Endothelial cell of umbilical vein (primary cell): ENCODE measurements at regions not wholly inside any gene's neighbourhood (a gene's known extent, or its start where the extent isn't known, plus 50 kb on each side); places are given as distances from the start of the nearest gene placed in this dataset.

Experiments used
- BruUV-seq: library from RNA; stranded (reverse); fragments of 400-500 nt; replicated peaks from 2 replicates; lab custom pipeline; 2021; lab: Mats Ljungman, UMichigan
- CTCF ChIA-PET: fragments of 300-600, 350-600 bp; sonication (Branson Sonifier 250); formaldehyde crosslinking; loops from one replicate; lab custom pipeline; 2021; ENCODE audit warnings: antibody characterized with exemption, inconsistent platforms; lab: Charles Lee
- POLR2A ChIA-PET: fragments of 300-600, 350-600 bp; sonication (Branson Sonifier 250); formaldehyde crosslinking; loops from one replicate; lab custom pipeline; 2021; ENCODE audit warnings: antibody characterized with exemption, inconsistent platforms; lab: Charles Lee
- DNase-seq: peaks from one replicate; pipeline ENCODE4 v3.0.0-alpha.2; 2011; ENCODE audit warnings: low read depth, low spot score
- FAIRE-seq: peaks from 2 replicates; lab custom pipeline; 2011; peaks lifted over from hg19 to GRCh38; lab: Jason Lieb, UNC
- H2AFZ ChIP-seq: 2 replicates; pipeline ENCODE4 v1.6.0; 2012; ENCODE audit warnings: low read depth, low read length, control low read depth, inconsistent platforms
- H3K27ac ChIP-seq: 2 replicates; pipeline ENCODE4 v1.5.1; 2011; ENCODE audit warnings: low read depth, mild to moderate bottlenecking, control low read depth, low read length, moderate library complexity; ENCODE audit not compliant: insufficient read depth
- H3K27me3 ChIP-seq, 2 experiments: 2 replicates each; pipeline versions ENCODE4 v1.6.0 to v1.6.1; 2011; ENCODE audit warnings: low read length in 2 of 2, mixed read lengths in 1 of 2; ENCODE audit not compliant: control insufficient read depth in 2 of 2, insufficient read depth in 2 of 2
- H3K36me3 ChIP-seq, 2 experiments: 2 replicates in 1 of 2; 3 replicates in 1 of 2; pipeline ENCODE4 v1.5.1; 2011; ENCODE audit warnings: low read length in 2 of 2, mild to moderate bottlenecking in 1 of 2, moderate library complexity in 1 of 2; ENCODE audit not compliant: control insufficient read depth in 2 of 2, insufficient read depth in 2 of 2; ENCODE audit errors: extremely low read depth in 1 of 2
- H3K4me1 ChIP-seq: 3 replicates; pipeline ENCODE4 v1.5.1; 2011; ENCODE audit warnings: mild to moderate bottlenecking, low read length; ENCODE audit not compliant: control insufficient read depth, insufficient read depth; ENCODE audit errors: extremely low read depth
- H3K4me2 ChIP-seq: 2 replicates; pipeline ENCODE4 v1.6.1; 2011; ENCODE audit warnings: low read length, control low read depth, mixed read lengths; ENCODE audit not compliant: insufficient read depth
- H3K4me3 ChIP-seq, 3 experiments: fragments of 200-600 bp in 1 of 3; sonication (generic), shearing (Covaris generic) in 1 of 3; replicated peaks in 1 of 3; 2 replicates each; pipeline ENCODE4 v1.5.1; 2011 to 2016; ENCODE audit warnings: control low read depth in 3 of 3, low read length in 3 of 3, mild to moderate bottlenecking in 2 of 3, inconsistent platforms in 1 of 3, low read depth in 1 of 3, moderate library complexity in 1 of 3; ENCODE audit not compliant: insufficient read depth in 1 of 3
- H3K79me2 ChIP-seq: 2 replicates; pipeline ENCODE4 v1.6.0; 2012; ENCODE audit warnings: low read length, inconsistent platforms; ENCODE audit not compliant: control insufficient read depth, insufficient read depth
- H3K9ac ChIP-seq: replicated peaks from 2 replicates; pipeline ENCODE3; 2011; ENCODE audit warnings: low read length, control low read depth; ENCODE audit not compliant: insufficient read depth; ENCODE audit errors: extremely low read depth
- H3K9me1 ChIP-seq: replicated peaks from 3 replicates; pipeline ENCODE4 v1.6.0; 2011; ENCODE audit warnings: mild to moderate bottlenecking, low read length; ENCODE audit not compliant: control insufficient read depth, insufficient read depth; ENCODE audit errors: extremely low read depth
- H3K9me3 ChIP-seq: replicated peaks from 2 replicates; pipeline ENCODE4 v1.5.1; 2012; ENCODE audit warnings: low read length, inconsistent platforms; ENCODE audit not compliant: control insufficient read depth, insufficient read depth
- H4K20me1 ChIP-seq: replicated peaks from 2 replicates; pipeline ENCODE3; 2011; ENCODE audit warnings: mild to moderate bottlenecking, low read length; ENCODE audit not compliant: control insufficient read depth, insufficient read depth; ENCODE audit errors: extremely low read depth
- EZH2 ChIP-seq: IDR thresholded peaks from 2 replicates; pipeline ENCODE4 v1.6.1; 2012; ENCODE audit warnings: borderline replicate concordance, low read depth, mild to moderate bottlenecking, moderate library complexity, low read length, inconsistent platforms; ENCODE audit not compliant: severe bottlenecking
- FOS ChIP-seq: IDR thresholded peaks from 2 replicates; pipeline ENCODE4 v1.6.1; 2011; ENCODE audit warnings: mild to moderate bottlenecking, low read length, moderate library complexity, borderline replicate concordance; ENCODE audit not compliant: insufficient read depth
- GATA2 ChIP-seq: IDR thresholded peaks from 2 replicates; pipeline ENCODE4 v1.7.0; 2011; ENCODE audit warnings: low read depth, mild to moderate bottlenecking, moderate library complexity, mixed read lengths, low read length; ENCODE audit not compliant: insufficient read length, insufficient read depth
- JUN ChIP-seq: IDR thresholded peaks from 2 replicates; pipeline ENCODE4 v1.6.1; 2011; ENCODE audit warnings: borderline replicate concordance, low read depth; ENCODE audit not compliant: insufficient read length, insufficient read depth
- MYC ChIP-seq: IDR thresholded peaks from one replicate; pipeline ENCODE4 v1.6.1; 2011; ENCODE audit warnings: mild to moderate bottlenecking, low read depth, low read length
- POLR2A ChIP-seq: IDR thresholded peaks from 2 replicates; pipeline ENCODE4 v1.6.1; 2012; ENCODE audit warnings: low read depth, mild to moderate bottlenecking, control low read depth, low read length
- POLR2AphosphoS5 ChIP-seq: IDR thresholded peaks from 2 replicates; pipeline ENCODE4 v1.6.1; 2012; ENCODE audit warnings: low read depth, mild to moderate bottlenecking, control low read depth, low read length, moderate library complexity; ENCODE audit not compliant: insufficient read depth
- dilution Hi-C: fragments of 300-500 bp; cut with MboI; formaldehyde crosslinking; loops from one replicate; pipeline ENCODE4 v1.15.0; 2019; ENCODE audit warnings: low sequenced_read_pairs; ENCODE audit not compliant: extremely low pct_ligation_motif_present
- intact Hi-C: fragments of 100-400 bp; cut with micrococcal nuclease; formaldehyde crosslinking; loops from one replicate; pipeline ENCODE4 v1.10.0; 2022
- TF ChIP-seq, protein P1 (sequence below), 2 donors: IDR thresholded peaks; 1 replicate in 1 of 2; 2 replicates in 1 of 2; pipeline ENCODE4 v1.5.1; 2011; ENCODE audit warnings: low read length in 2 of 2, mild to moderate bottlenecking in 2 of 2, moderate library complexity in 2 of 2, control low read depth in 1 of 2, inconsistent platforms in 1 of 2, low read depth in 1 of 2; ENCODE audit not compliant: insufficient read depth in 1 of 2; ENCODE audit errors: extremely low read depth in 1 of 2
- TF ChIP-seq, protein P2 (sequence below): IDR thresholded peaks from 2 replicates; pipeline ENCODE4 v1.6.1; 2011; ENCODE audit not compliant: insufficient read depth, insufficient read length

DNA sequence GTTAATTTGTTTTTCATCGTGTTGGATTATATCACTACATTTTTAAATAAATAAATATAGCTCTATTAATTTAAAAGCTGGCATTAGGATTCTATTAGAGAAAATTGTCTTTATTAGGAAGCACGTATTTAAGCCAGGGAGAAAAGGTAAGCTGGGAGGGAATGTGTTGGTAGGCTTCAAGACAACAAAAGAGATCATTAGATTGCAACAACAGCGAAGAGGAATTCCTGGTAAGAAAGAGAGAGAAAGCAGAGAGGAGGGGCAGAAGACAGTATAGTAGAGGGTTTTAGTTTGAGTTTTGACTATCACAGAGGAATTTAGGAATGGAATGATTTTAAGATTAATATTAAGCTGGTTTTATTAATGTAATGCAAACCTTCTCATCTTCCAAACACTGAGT, 613.6 kb upstream of the USP15 start:
- H2AFZ ChIP-seq: no peak overlapping the region
- H3K9ac ChIP-seq: no peak overlapping the region
- no peak overlapping the region for H3K4me2 ChIP-seq
- no peak overlapping the region for H3K27ac ChIP-seq
- no peaks in the 10 kb centered on the region for H3K36me3 ChIP-seq
- no peak for TF ChIP-seq FOS
- TF ChIP-seq, protein P1, sequence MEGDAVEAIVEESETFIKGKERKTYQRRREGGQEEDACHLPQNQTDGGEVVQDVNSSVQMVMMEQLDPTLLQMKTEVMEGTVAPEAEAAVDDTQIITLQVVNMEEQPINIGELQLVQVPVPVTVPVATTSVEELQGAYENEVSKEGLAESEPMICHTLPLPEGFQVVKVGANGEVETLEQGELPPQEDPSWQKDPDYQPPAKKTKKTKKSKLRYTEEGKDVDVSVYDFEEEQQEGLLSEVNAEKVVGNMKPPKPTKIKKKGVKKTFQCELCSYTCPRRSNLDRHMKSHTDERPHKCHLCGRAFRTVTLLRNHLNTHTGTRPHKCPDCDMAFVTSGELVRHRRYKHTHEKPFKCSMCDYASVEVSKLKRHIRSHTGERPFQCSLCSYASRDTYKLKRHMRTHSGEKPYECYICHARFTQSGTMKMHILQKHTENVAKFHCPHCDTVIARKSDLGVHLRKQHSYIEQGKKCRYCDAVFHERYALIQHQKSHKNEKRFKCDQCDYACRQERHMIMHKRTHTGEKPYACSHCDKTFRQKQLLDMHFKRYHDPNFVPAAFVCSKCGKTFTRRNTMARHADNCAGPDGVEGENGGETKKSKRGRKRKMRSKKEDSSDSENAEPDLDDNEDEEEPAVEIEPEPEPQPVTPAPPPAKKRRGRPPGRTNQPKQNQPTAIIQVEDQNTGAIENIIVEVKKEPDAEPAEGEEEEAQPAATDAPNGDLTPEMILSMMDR (IDR thresholded peaks at IDR 0.05; ENCODE audit: extremely low read depth in 1 of 2, insufficient read depth in 1 of 2, low read depth in 1 of 2, low read length in 2 of 2): no peak
- TF ChIP-seq, protein P2, sequence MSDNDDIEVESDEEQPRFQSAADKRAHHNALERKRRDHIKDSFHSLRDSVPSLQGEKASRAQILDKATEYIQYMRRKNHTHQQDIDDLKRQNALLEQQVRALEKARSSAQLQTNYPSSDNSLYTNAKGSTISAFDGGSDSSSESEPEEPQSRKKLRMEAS: no peak
- TF ChIP-seq JUN: no peak
- no peak for TF ChIP-seq MYC
- TF ChIP-seq POLR2A: no peak
- no peak for TF ChIP-seq EZH2
- TF ChIP-seq POLR2AphosphoS5: no peak
- TF ChIP-seq GATA2: no peak
- dilution Hi-C loops (no loop called here), intact Hi-C loops (no loop called here)
- no peaks in the 10 kb centered on the region for H4K20me1 ChIP-seq
- DNase-seq: no peak
- H3K9me3 ChIP-seq: no peaks in the 10 kb centered on the region
- no peak overlapping the region for H3K4me3 ChIP-seq
- CTCF ChIA-PET: no interaction called here
- no TSS peak for BruUV-seq
- no peaks in the 10 kb centered on the region for H3K79me2 ChIP-seq
- no peak for FAIRE-seq
- no peaks in the 10 kb centered on the region for H3K27me3 ChIP-seq
- POLR2A ChIA-PET: no interaction called here
- no peaks in the 10 kb centered on the region for H3K4me1 ChIP-seq
- H3K9me1 ChIP-seq: no peaks in the 10 kb centered on the region
